GM12878 (cell line): ENCODE measurements at regions not wholly inside any gene's neighbourhood (a gene's known extent, or its start where the extent isn't known, plus 50 kb on each side); places are given as distances from the start of the nearest gene placed in this dataset.

Source experiments
- ATAC-seq: fragments of 200-7000 bp; cut with Tn5 transposase; 3 replicates; pipeline ENCODE4 v1.9.1; 2020; ENCODE audit warnings: mild to moderate bottlenecking, moderate library complexity
- BruUV-seq: library from RNA; stranded (reverse); fragments of 400-500 nt; replicated peaks from 2 replicates; lab custom pipeline; 2021; lab: Mats Ljungman, UMichigan
- CTCF ChIA-PET: fragments of 300-600 bp; sonication (Branson Sonifier 250); formaldehyde crosslinking; extraction: SDS; loops from one replicate; lab custom pipeline; 2021; ENCODE audit warnings: inconsistent platforms; lab: Yijun Ruan, JAX
- POLR2A ChIA-PET: fragments of 350-600 bp; formaldehyde crosslinking; extraction: SDS; loops from one replicate; lab custom pipeline; 2021; ENCODE audit warnings: inconsistent platforms; lab: Charles Lee
- RAD21 ChIA-PET: fragments of 300-600 bp; sonication (Branson Sonifier 250); formaldehyde crosslinking; loops from one replicate; lab custom pipeline; 2023; ENCODE audit warnings: antibody characterized with exemption; ENCODE audit not compliant: unreplicated experiment; lab: Charles Lee
- SMC1A ChIA-PET: fragments of 300-600 bp; sonication (Branson Sonifier 250); formaldehyde crosslinking; loops from one replicate; lab custom pipeline; 2023; ENCODE audit not compliant: unreplicated experiment, uncharacterized antibody; lab: Charles Lee
- DNase-seq: peaks from one replicate; pipeline ENCODE4 v3.0.0-alpha.2; 2011; ENCODE audit warnings: low read depth, low spot score
- FAIRE-seq: peaks from 3 replicates; lab custom pipeline; 2011; peaks lifted over from hg19 to GRCh38; lab: Jason Lieb, UNC
- H2AFZ ChIP-seq: 2 replicates; pipeline ENCODE4 v1.6.0; 2011; ENCODE audit warnings: low read depth, low read length, control low read depth; ENCODE audit not compliant: control insufficient read depth
- H3K27ac ChIP-seq: 2 replicates; pipeline ENCODE4 v1.5.1; 2011; ENCODE audit warnings: control low read depth; ENCODE audit not compliant: control insufficient read depth, insufficient read depth
- H3K27me3 ChIP-seq, 2 experiments: replicated peaks in 1 of 2; 2 replicates each; pipeline versions ENCODE4 v1.6.0 to v1.6.1; 2011; ENCODE audit warnings: low read length in 1 of 2; ENCODE audit not compliant: control insufficient read depth in 2 of 2, insufficient read depth in 2 of 2
- H3K36me3 ChIP-seq, 2 experiments: 2 replicates each; pipeline ENCODE4 v1.5.1; 2011; ENCODE audit warnings: low read length in 1 of 2; ENCODE audit not compliant: control insufficient read depth in 2 of 2, insufficient read depth in 2 of 2
- H3K4me1 ChIP-seq: 2 replicates; pipeline ENCODE4 v1.6.1; 2011; ENCODE audit warnings: mild to moderate bottlenecking, low read length, moderate library complexity, mixed read lengths; ENCODE audit not compliant: control insufficient read depth, insufficient read depth
- H3K4me2 ChIP-seq: 2 replicates; pipeline ENCODE4 v1.6.0; 2011; ENCODE audit warnings: control low read depth; ENCODE audit not compliant: control insufficient read depth, insufficient read depth
- H3K4me3 ChIP-seq: fragments of 200-600 bp; sonication (generic); 2 replicates; pipeline ENCODE4 v1.5.1; 2016
- H3K79me2 ChIP-seq: 2 replicates; pipeline ENCODE4 v1.6.0; 2011; ENCODE audit warnings: low read length; ENCODE audit not compliant: control insufficient read depth, insufficient read depth
- H3K9ac ChIP-seq: 2 replicates; pipeline ENCODE4 v1.8.0; 2011; ENCODE audit warnings: low read length, control low read depth, mixed read lengths; ENCODE audit not compliant: control insufficient read depth, insufficient read depth
- H3K9me3 ChIP-seq: replicated peaks from 3 replicates; pipeline ENCODE4 v1.5.1; 2011; ENCODE audit warnings: mild to moderate bottlenecking, low read length; ENCODE audit not compliant: control insufficient read depth, insufficient read depth
- H4K20me1 ChIP-seq: 2 replicates; pipeline ENCODE4 v1.6.0; 2011; ENCODE audit not compliant: control insufficient read depth, insufficient read depth
- IRF4 ChIP-seq: IDR thresholded peaks from 2 replicates; pipeline ENCODE4 v1.6.1; 2011; ENCODE audit warnings: low read depth, low read length
- PAX5 ChIP-seq: IDR thresholded peaks from 2 replicates; pipeline ENCODE4 v1.6.1; 2011; ENCODE audit warnings: low read depth, low read length, borderline replicate concordance
- PRDM15 ChIP-seq: fragments of 450-650 bp; formaldehyde crosslinking; IDR thresholded peaks from 2 replicates; pipeline ENCODE4 v1.4.0; 2020; ENCODE audit warnings: mild to moderate bottlenecking, moderate library complexity
- WGBS: methylation state at CpG from one replicate; pipeline ENCODE4 v1.1.6; 2016; ENCODE audit warnings: low lambda C conversion rate; ENCODE audit not compliant: insufficient replicate concordance, insufficient coverage; ENCODE audit errors: missing lambda C conversion rate; 5-methylcytosine and 5-hydroxymethylcytosine counted together
- in situ Hi-C: fragments of 300-500 bp; cut with MboI; formaldehyde crosslinking; loops from 9 replicates; pipeline ENCODE4 v1.14.3; 2018; ENCODE audit warnings: mixed read lengths
- intact Hi-C: fragments of 100-400 bp; cut with micrococcal nuclease; formaldehyde crosslinking; loops from one replicate; pipeline ENCODE4 v1.14.2; 2022; ENCODE audit not compliant: unreplicated experiment

- ChIA-PET POLR2A (no interaction called here), RAD21 (no interaction called here), SMC1A (no interaction called here), CTCF (no interaction called here)
- ATAC-seq (no peak), DNase-seq (no peak), FAIRE-seq (no peak)
- Histone ChIP-seq H4K20me1 (no peaks in the 10 kb centered on the region), H2AFZ (no peak overlapping the region), H3K4me2 (no peak overlapping the region), H3K9ac (no peak overlapping the region), H3K36me3 (no peaks in the 10 kb centered on the region; a peak in 1 of 4 replicates), H3K4me3 (no peak overlapping the region), H3K9me3 (no peaks in the 10 kb centered on the region), H3K27me3 (no peaks in the 10 kb centered on the region), H3K4me1 (no peaks in the 10 kb centered on the region), H3K79me2 (no peaks in the 10 kb centered on the region), H3K27ac (no peak overlapping the region)
- intact Hi-C loops (no loop called here), in situ Hi-C loops (no loop called here)
- BruUV-seq = no TSS peak
- 19% methylated on average over 3 of the region's 3 CpGs for WGBS
- TF ChIP-seq IRF4 (no peak), PAX5 (no peak), PRDM15 (CRISPR knock-in tag) (no peak)
Measured at GRCh38 chr6:85948481-85948880, 305.8 kb upstream of the SYNCRIP start.
